NCI-H524 (cell line): ENCODE measurements at regions not wholly inside any gene's neighbourhood (a gene's known extent, or its start where the extent isn't known, plus 50 kb on each side); places are given as distances from the start of the nearest gene placed in this dataset.
"Not testable (repeated sequence)": the region's sequence is repeated elsewhere in the genome, so short reads cannot be mapped to it uniquely, and the experiment has no call there.

ENCODE experiments used
- DNase-seq, 2 experiments: peaks; one replicate each; lab custom pipeline; 2025; lab: John Stamatoyannopoulos, UW

- DNase-seq: no peak
Observed at GRCh38 chr18:4765401-4765800, 310.3 kb upstream of the DLGAP1 start.

GRCh38 chr18:4762330-4762729, 307.2 kb upstream of the DLGAP1 start:
- peak in 1 of 2 experiments; percentile 1 for DNase-seq

GRCh38 chr18:4758980-4759379, 303.9 kb upstream of the DLGAP1 start:
- DNase-seq: no peak

- DNase-seq: peak in 1 of 2 experiments; percentile 14
Observed at GRCh38 chr18:4755848-4756247, 300.7 kb upstream of the DLGAP1 start.

- DNase-seq: not testable (repeated sequence)
Observed at GRCh38 chr18:4753151-4753550, 298.0 kb upstream of the DLGAP1 start.

- peak in 1 of 2 experiments; percentile 5 for DNase-seq
Observed at GRCh38 chr18:4751523-4751922, 296.4 kb upstream of the DLGAP1 start.

- DNase-seq: peak; percentile 48 to 75
Observed at GRCh38 chr18:4750393-4751346, 295.6 kb upstream of the DLGAP1 start.

GRCh38 chr18:4748975-4749374, 293.9 kb upstream of the DLGAP1 start:
- DNase-seq: peak; percentile 39 to 76

- no peak for DNase-seq
Observed at GRCh38 chr18:4734903-4735302, 279.8 kb upstream of the DLGAP1 start.

GRCh38 chr18:4734021-4734420, 278.9 kb upstream of the DLGAP1 start:
- no peak for DNase-seq

GRCh38 chr18:4721545-4721944, 266.4 kb upstream of the DLGAP1 start:
- no peak for DNase-seq

GRCh38 chr18:4720518-4720917, 265.4 kb upstream of the DLGAP1 start:
- no peak for DNase-seq

GRCh38 chr18:4705894-4706293, 250.8 kb upstream of the DLGAP1 start:
- DNase-seq: no peak

- DNase-seq: no peak
Observed at GRCh38 chr18:4704781-4705180, 249.7 kb upstream of the DLGAP1 start.

- DNase-seq: no peak
Observed at GRCh38 chr18:4691836-4692235, 236.7 kb upstream of the DLGAP1 start.

- DNase-seq: not testable (repeated sequence)
Observed at GRCh38 chr18:4678685-4679084, 223.6 kb upstream of the DLGAP1 start.

- DNase-seq: no peak
Observed at GRCh38 chr18:4677006-4677405, 221.9 kb upstream of the DLGAP1 start.

GRCh38 chr18:4672162-4672561, 217.1 kb upstream of the DLGAP1 start:
- DNase-seq: no peak

GRCh38 chr18:4658804-4659203, 203.7 kb upstream of the DLGAP1 start:
- DNase-seq: no peak

- no peak for DNase-seq
Observed at GRCh38 chr18:4653418-4653817, 198.3 kb upstream of the DLGAP1 start.

GRCh38 chr18:4641771-4642368, 186.8 kb upstream of the DLGAP1 start:
- no peak for DNase-seq

- DNase-seq: no peak
Observed at GRCh38 chr18:4640349-4641012, 185.4 kb upstream of the DLGAP1 start.
